Kidney epithelial cell (primary cell): ENCODE measurements at regions not wholly inside any gene's neighbourhood (a gene's known extent, or its start where the extent isn't known, plus 50 kb on each side); places are given as distances from the start of the nearest gene placed in this dataset.

ENCODE experiments used
- DNase-seq: peaks from one replicate; pipeline ENCODE4 v3.0.0-alpha.2; 2010; ENCODE audit warnings: low read depth
- H3K27me3 ChIP-seq: 2 replicates; pipeline ENCODE4 v1.6.0; 2011; ENCODE audit warnings: low read length; ENCODE audit not compliant: control insufficient read depth, insufficient read depth
- H3K36me3 ChIP-seq: 2 replicates; pipeline ENCODE4 v1.5.1; 2011; ENCODE audit warnings: low read length; ENCODE audit not compliant: control insufficient read depth, insufficient read depth
- H3K4me3 ChIP-seq: 2 replicates; pipeline ENCODE4 v1.5.1; 2011; ENCODE audit warnings: low read depth, mild to moderate bottlenecking, control low read depth, low read length
- TF ChIP-seq, protein P1 (sequence below): IDR thresholded peaks from 2 replicates; pipeline ENCODE4 v1.5.1; 2011; ENCODE audit warnings: mild to moderate bottlenecking, moderate library complexity, low read length, control low read depth, inconsistent platforms; ENCODE audit not compliant: insufficient read depth, poor library complexity, severe bottlenecking

DNA sequence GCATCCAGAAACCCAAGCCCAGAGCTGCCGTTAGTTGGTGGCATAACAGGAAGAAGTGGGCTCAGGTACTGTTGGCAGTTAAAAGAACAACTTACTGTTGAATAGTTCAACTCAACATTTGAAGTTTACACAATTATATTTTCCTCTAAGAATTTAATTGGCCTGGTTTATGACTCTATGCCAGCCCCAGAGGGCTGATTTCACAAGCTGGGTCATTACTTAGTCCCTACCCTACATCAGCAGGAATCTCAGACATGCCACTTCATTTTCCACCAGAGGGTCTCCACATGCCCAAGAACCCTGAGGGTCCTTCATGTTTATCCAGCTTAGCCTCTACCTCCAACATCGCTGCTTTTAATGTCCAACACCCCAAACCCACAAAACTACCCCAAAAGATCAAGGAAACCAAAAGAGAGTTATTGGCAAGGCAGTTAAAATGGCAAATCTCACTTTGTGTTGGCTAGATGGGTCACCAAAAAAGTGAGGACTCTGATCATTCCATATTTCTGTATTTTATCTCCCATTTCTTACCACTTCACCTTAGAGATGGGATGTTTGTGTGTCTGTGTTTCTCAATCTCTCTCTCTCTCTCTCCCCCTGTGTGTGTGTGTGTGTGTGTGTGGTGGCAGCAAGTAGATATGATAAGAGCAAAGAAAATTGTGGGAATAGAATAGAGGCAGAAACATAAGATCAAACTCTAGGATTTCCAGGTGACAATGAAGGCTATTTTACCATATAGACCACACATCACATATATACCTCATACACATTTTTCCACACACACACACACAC lies 112.5 kb upstream of the TBX18 start:
- no peak overlapping the region for H3K4me3 ChIP-seq
- no peaks in the 10 kb centered on the region for H3K36me3 ChIP-seq
- no peak for DNase-seq
- no peaks in the 10 kb centered on the region for H3K27me3 ChIP-seq
- TF ChIP-seq, protein P1, sequence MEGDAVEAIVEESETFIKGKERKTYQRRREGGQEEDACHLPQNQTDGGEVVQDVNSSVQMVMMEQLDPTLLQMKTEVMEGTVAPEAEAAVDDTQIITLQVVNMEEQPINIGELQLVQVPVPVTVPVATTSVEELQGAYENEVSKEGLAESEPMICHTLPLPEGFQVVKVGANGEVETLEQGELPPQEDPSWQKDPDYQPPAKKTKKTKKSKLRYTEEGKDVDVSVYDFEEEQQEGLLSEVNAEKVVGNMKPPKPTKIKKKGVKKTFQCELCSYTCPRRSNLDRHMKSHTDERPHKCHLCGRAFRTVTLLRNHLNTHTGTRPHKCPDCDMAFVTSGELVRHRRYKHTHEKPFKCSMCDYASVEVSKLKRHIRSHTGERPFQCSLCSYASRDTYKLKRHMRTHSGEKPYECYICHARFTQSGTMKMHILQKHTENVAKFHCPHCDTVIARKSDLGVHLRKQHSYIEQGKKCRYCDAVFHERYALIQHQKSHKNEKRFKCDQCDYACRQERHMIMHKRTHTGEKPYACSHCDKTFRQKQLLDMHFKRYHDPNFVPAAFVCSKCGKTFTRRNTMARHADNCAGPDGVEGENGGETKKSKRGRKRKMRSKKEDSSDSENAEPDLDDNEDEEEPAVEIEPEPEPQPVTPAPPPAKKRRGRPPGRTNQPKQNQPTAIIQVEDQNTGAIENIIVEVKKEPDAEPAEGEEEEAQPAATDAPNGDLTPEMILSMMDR = no peak

DNA sequence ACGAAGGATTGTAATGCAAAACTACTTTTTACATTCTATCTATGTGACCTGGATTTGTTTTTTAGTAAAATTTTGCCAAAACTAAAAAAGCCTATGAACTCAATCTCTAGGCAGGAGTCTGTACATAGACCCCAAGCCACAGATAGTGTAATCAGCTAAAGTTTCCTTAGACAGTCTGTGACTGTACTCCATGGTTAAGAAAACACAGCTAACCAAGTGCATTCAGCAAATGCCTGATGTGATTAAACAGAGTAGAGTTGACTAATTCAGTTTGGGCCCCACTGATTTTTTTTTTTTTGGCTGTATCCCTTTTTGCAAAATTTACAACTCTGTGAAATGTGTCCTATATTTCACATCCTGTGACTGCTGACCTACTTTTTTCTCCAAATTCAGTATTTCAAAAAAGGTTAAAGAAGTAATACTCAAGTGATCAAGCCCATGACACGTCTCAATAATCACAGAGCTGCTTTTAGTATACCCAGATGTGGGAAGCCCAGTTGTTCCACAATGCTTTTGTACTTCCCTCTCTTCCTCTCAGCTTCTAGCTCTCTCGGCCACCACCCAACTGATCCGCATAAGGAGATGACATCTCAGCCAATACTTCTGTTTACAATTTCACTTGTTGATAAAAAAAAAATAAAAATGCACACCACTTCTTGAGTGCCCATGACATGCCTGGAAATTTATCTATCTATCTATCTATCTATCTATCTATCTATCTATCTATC lies 108.8 kb upstream of the TBX18 start:
- H3K36me3 ChIP-seq = no peaks in the 10 kb centered on the region
- H3K27me3 ChIP-seq = no peaks in the 10 kb centered on the region
- no peak for DNase-seq
- TF ChIP-seq, protein P1 = no peak
- H3K4me3 ChIP-seq = no peak overlapping the region

DNA sequence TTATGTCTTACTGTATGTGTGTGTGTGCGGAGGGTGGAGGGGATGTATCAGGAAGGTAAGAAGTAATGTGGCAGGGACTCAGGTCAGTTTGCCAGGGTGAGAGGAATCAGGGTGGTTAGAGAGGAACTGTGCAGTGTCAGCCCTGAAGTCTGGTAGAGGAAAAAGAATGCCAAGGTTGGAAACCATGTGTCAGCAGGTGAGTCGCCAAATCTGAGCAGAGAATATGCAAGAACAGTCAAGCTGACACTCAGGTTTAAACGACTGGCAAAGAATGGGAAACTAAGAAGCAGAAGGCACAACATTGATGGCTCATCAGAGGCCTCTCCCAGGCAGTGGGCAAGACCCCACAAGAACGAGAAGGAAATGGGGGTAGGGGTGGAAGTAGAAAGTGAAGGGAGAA lies 107.5 kb upstream of the TBX18 start:
- TF ChIP-seq, protein P1 = no peak
- no peak for DNase-seq
- no peaks in the 10 kb centered on the region for H3K36me3 ChIP-seq
- no peak overlapping the region for H3K4me3 ChIP-seq
- no peaks in the 10 kb centered on the region for H3K27me3 ChIP-seq

DNA sequence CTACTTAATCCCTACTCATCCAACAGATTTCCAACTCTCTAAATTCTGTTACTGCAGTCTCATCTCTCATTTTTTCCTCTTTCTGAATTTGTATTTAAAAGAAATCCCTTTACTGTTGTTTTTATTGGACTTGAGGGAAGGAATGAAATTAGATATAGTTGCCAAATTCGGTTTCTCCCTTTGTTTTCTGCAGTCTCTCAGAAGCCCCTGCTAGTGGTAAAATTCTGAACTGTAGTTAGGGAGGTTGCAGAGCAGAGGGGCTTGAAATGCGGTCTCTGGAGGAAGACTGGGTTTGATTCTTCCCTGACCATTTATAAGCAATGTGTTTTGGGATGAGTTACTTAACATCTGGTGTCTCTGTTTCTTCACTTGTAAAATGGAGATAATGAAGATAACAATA lies 106.3 kb upstream of the TBX18 start:
- DNase-seq = no peak
- Histone ChIP-seq H3K4me3 (no peak overlapping the region), H3K27me3 (no peaks in the 10 kb centered on the region), H3K36me3 (no peaks in the 10 kb centered on the region)
- TF ChIP-seq, protein P1 = no peak

DNA sequence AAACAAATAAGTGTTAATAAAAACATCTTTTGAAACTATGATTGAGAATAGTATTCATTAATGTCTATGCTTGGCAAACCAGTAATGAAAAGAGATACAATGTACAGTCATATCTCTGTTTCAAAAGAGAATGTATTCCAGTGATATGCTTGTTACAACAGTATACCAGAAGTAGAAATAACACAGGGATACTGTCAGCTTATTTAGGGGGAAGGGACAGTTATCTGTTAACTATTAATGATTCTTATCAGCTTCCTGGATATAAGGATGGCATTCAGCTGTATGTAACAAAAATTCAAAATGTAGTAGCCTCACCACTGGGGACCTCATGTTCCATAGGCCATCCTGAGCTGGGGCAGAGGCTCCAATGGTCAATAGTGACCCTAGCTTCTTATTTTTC lies 103.8 kb upstream of the TBX18 start:
- no peak for DNase-seq
- Histone ChIP-seq H3K27me3 (no peaks in the 10 kb centered on the region), H3K4me3 (no peak overlapping the region), H3K36me3 (no peaks in the 10 kb centered on the region)
- TF ChIP-seq, protein P1 = no peak

DNA sequence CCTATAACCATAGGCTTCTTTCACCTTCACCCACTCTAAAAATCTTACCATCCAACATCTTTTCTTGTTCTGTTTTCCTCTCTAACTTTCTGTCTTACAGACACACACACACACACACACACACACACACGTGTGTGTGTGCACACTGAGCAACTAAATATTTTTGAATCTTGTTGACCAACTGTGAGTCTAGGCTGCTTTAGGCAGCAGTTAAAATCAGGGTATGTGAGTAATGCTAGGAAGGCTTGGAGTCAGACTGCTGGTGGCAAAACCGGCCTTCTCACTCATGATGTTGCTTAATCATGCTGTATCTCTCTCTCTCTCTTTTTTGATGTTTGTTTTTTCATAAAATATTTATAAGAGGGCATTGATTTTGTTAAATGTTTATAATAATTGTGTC lies 103.1 kb upstream of the TBX18 start:
- DNase-seq = no peak
- H3K36me3 ChIP-seq = no peaks in the 10 kb centered on the region
- H3K27me3 ChIP-seq = no peaks in the 10 kb centered on the region
- TF ChIP-seq, protein P1 = no peak
- H3K4me3 ChIP-seq = no peak overlapping the region
